Endodermal cell (in vitro differentiated cells): ENCODE measurements at regions not wholly inside any gene's neighbourhood (a gene's known extent, or its start where the extent isn't known, plus 50 kb on each side); places are given as distances from the start of the nearest gene placed in this dataset.

Source experiments
- DNase-seq: peaks from one replicate; pipeline ENCODE4 v3.0.0-alpha.2; 2017
- H3K27ac ChIP-seq: 2 replicates; pipeline ENCODE4 v1.5.1; 2013; ENCODE audit warnings: mild to moderate bottlenecking, low read depth, low read length, moderate library complexity
- H3K27me3 ChIP-seq: 2 replicates; pipeline ENCODE4 v1.6.1; 2013; ENCODE audit warnings: mild to moderate bottlenecking, low read length, moderate library complexity; ENCODE audit not compliant: insufficient read depth, control insufficient read depth, poor library complexity, severe bottlenecking
- H3K36me3 ChIP-seq: 2 replicates; pipeline ENCODE4 v1.7.0; 2013; ENCODE audit warnings: mild to moderate bottlenecking, low read length, moderate library complexity; ENCODE audit not compliant: control insufficient read depth, insufficient read depth
- H3K4me1 ChIP-seq: one replicate; pipeline ENCODE4 v1.7.0; 2013; ENCODE audit warnings: low read length; ENCODE audit not compliant: control insufficient read depth, insufficient read depth
- H3K4me3 ChIP-seq: 2 replicates; pipeline ENCODE4 v1.5.1; 2013; ENCODE audit warnings: mild to moderate bottlenecking, low read length, moderate library complexity
- H3K9ac ChIP-seq: 2 replicates; pipeline ENCODE4 v1.6.1; 2013; ENCODE audit warnings: mild to moderate bottlenecking, low read length, moderate library complexity; ENCODE audit not compliant: poor library complexity, severe bottlenecking; ENCODE audit errors: extremely low read depth
- H3K9me3 ChIP-seq: 2 replicates; pipeline ENCODE4 v1.6.1; 2013; ENCODE audit warnings: mild to moderate bottlenecking, low read length, moderate library complexity; ENCODE audit not compliant: control insufficient read depth
- H3K27ac Mint-ChIP-seq: 2 replicates; pipeline ENCODE4 v1.8.0; 2020; ENCODE audit warnings: mixed read lengths
- H3K27me3 Mint-ChIP-seq: 2 replicates; pipeline ENCODE4 v1.8.0; 2021; ENCODE audit warnings: mild to moderate bottlenecking, mixed read lengths; ENCODE audit not compliant: insufficient read depth
- H3K36me3 Mint-ChIP-seq: 2 replicates; pipeline ENCODE4 v1.8.0; 2020; ENCODE audit warnings: low read depth, mixed read lengths
- H3K4me1 Mint-ChIP-seq: 2 replicates; pipeline ENCODE4 v1.8.0; 2020; ENCODE audit warnings: mixed read lengths
- H3K4me3 Mint-ChIP-seq: 2 replicates; pipeline ENCODE4 v1.8.0; 2020; ENCODE audit warnings: mild to moderate bottlenecking, moderate library complexity, mixed read lengths
- H3K9me3 Mint-ChIP-seq: 2 replicates; pipeline ENCODE4 v1.8.0; 2020; ENCODE audit warnings: mild to moderate bottlenecking, mixed read lengths
- whole genome bisulfite sequencing, 2 experiments: methylation state at CpG; one replicate each; pipeline versions ENCODE4 v1.1.5 to v1.1.7; 2013; ENCODE audit warnings: missing lambda C conversion rate in 2 of 2, mixed read lengths in 1 of 2; ENCODE audit not compliant: insufficient coverage in 1 of 2, insufficient read length in 1 of 2; 5-methylcytosine and 5-hydroxymethylcytosine counted together
- TF ChIP-seq, protein P1 (sequence below): fragments of 200-600 bp; sonication (generic); conservative IDR thresholded peaks from 2 replicates; pipeline ENCODE4 v1.5.0; 2021; ENCODE audit warnings: antibody characterized with exemption, mild to moderate bottlenecking

DNA sequence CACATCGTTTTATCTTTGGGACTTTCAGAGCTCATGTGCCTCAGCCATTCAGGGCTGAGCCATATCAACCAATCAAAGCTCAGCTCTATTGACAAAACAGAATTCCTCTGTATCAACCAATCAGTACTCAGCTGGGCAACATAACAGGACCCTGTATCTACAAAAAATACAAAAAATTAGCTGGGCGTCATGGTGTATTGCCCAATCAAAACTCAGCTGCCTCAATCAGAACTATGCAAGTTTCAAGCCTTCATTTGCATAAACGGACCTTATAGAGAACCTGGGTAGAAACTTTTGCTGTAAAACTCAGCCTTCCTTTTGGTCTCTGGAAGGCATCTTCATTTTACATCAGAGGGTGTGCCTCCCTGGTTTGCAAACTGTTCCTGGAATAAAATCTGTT, 77.1 kb downstream of the ZNF467 start:
- Histone ChIP-seq H3K4me1 (no peaks in the 10 kb centered on the region), H3K27ac (no peak overlapping the region), H3K9me3 (peaks cover 19% of the 10 kb centered on the region), H3K27me3 (no peaks in the 10 kb centered on the region), H3K4me3 (no peak overlapping the region), H3K9ac (no peak overlapping the region), H3K36me3 (no peaks in the 10 kb centered on the region)
- no peaks in the 10 kb centered on the region for H3K4me1 Mint-ChIP-seq
- no peak overlapping the region for H3K4me3 Mint-ChIP-seq
- WGBS, 2 experiments = 82 to 86% methylated on average over 3 of the region's 3 CpGs
- no peak overlapping the region for H3K27ac Mint-ChIP-seq
- peaks cover 32% of the 10 kb centered on the region for H3K9me3 Mint-ChIP-seq
- no peak for DNase-seq
- TF ChIP-seq, protein P1, sequence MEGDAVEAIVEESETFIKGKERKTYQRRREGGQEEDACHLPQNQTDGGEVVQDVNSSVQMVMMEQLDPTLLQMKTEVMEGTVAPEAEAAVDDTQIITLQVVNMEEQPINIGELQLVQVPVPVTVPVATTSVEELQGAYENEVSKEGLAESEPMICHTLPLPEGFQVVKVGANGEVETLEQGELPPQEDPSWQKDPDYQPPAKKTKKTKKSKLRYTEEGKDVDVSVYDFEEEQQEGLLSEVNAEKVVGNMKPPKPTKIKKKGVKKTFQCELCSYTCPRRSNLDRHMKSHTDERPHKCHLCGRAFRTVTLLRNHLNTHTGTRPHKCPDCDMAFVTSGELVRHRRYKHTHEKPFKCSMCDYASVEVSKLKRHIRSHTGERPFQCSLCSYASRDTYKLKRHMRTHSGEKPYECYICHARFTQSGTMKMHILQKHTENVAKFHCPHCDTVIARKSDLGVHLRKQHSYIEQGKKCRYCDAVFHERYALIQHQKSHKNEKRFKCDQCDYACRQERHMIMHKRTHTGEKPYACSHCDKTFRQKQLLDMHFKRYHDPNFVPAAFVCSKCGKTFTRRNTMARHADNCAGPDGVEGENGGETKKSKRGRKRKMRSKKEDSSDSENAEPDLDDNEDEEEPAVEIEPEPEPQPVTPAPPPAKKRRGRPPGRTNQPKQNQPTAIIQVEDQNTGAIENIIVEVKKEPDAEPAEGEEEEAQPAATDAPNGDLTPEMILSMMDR = no peak
- H3K27me3 Mint-ChIP-seq = peaks cover 36% of the 10 kb centered on the region
- H3K36me3 Mint-ChIP-seq = no peaks in the 10 kb centered on the region

DNA sequence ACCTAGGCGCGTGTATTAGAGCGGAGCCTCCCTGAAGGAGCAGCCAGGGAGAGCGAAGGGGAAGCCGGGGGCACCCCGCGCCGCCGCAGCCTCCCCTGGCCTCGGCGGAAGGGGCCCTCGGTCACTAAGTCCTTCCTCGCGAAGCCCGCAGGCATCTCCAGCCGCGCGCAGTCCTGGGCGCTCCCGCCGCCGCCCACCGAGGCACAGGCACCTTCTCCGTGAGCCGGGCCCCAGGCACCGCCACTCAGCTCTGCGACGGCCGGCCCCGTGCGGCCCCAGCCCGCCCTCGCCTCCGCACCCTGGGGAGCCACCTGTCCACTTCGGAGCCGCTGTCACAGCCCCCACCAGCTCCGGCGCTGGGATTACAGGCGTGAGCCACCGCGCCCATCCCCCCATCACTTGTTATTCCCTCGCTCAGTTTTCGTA, 80.8 kb downstream of the ZNF467 start:
- Histone ChIP-seq H3K9ac (no peak overlapping the region), H3K4me3 (peak overlapping the region; percentile 67), H3K27ac (no peak overlapping the region), H3K36me3 (no peaks in the 10 kb centered on the region), H3K4me1 (no peaks in the 10 kb centered on the region), H3K9me3 (peaks cover 7% of the 10 kb centered on the region), H3K27me3 (no peaks in the 10 kb centered on the region)
- WGBS, 2 experiments = 8 to 13% methylated on average over 22 to 43 of the region's 43 CpGs
- TF ChIP-seq, protein P1 = no peak
- no peaks in the 10 kb centered on the region for H3K36me3 Mint-ChIP-seq
- H3K27me3 Mint-ChIP-seq = peaks cover 35% of the 10 kb centered on the region
- DNase-seq = peak; percentile 76
- H3K4me3 Mint-ChIP-seq = peak overlapping the region; percentile 55
- peaks cover 8% of the 10 kb centered on the region for H3K9me3 Mint-ChIP-seq
- peaks cover 8% of the 10 kb centered on the region for H3K4me1 Mint-ChIP-seq
- H3K27ac Mint-ChIP-seq = no peak overlapping the region

DNA sequence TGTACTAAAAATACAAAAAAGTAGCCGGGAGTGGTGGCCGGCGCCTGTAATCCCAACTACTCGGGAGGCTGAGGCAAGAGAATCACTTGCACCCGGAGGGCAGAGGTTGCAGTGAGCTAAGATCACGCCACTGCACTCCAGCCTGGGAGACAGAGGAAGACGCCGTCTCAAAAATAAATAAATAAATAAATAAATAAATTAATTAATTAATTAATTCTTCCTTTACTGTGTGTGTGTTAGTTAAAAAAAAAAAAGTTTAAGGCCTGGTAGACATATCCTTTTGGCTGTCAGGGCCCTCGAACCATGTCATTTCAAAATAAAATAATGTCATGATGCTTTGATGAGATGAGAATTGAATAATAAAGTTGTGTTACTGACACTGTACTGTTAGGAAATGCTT, 81.3 kb downstream of the ZNF467 start:
- 95 to 97% methylated on average over 5 to 7 of the region's 9 CpGs for WGBS, 2 experiments
- Mint-ChIP-seq H3K27me3 (peaks cover 33% of the 10 kb centered on the region), H3K9me3 (peaks cover 5% of the 10 kb centered on the region), H3K36me3 (no peaks in the 10 kb centered on the region), H3K4me1 (peaks cover 8% of the 10 kb centered on the region), H3K27ac (no peak overlapping the region), H3K4me3 (peak overlapping the region; percentile 55)
- no peaks in the 10 kb centered on the region for H3K4me1 ChIP-seq
- no peak for DNase-seq
- no peaks in the 10 kb centered on the region for H3K27me3 ChIP-seq
- peaks cover 3% of the 10 kb centered on the region for H3K9me3 ChIP-seq
- TF ChIP-seq, protein P1 = no peak
- no peak overlapping the region for H3K27ac ChIP-seq
- peak overlapping the region; percentile 67 for H3K4me3 ChIP-seq
- H3K9ac ChIP-seq = no peak overlapping the region
- H3K36me3 ChIP-seq = no peaks in the 10 kb centered on the region
